Lower leg skin (tissue), 4 donors: ENCODE measurements at regions not wholly inside any gene's neighbourhood (a gene's known extent, or its start where the extent isn't known, plus 50 kb on each side); places are given as distances from the start of the nearest gene placed in this dataset.
"Not testable (repeated sequence)": the region's sequence is repeated elsewhere in the genome, so short reads cannot be mapped to it uniquely, and the experiment has no call there.

Experiments
- DNase-seq, 2 donors: peaks; one replicate each; pipeline ENCODE4 v3.0.0-alpha.2; 2019; ENCODE audit warnings: low spot score in 2 of 2
- H3K4me3 ChIP-seq: fragments of 200-600 bp; sonication (generic); 2 replicates; pipeline ENCODE4 v1.5.1; 2017; ENCODE audit warnings: mild to moderate bottlenecking, low read depth; ENCODE audit not compliant: poor library complexity, severe bottlenecking
- CTCF ChIP-seq, 3 donors: fragments of 450-650 bp; IDR thresholded peaks; one replicate each; pipeline ENCODE4 v1.5.1; 2016; ENCODE audit warnings: antibody characterized with exemption in 3 of 3, mild to moderate bottlenecking in 3 of 3, moderate library complexity in 2 of 3
- POLR2A ChIP-seq, 2 donors: fragments of 450-650 bp; IDR thresholded peaks; one replicate each; pipeline ENCODE4 v1.6.1; 2016 to 2017; ENCODE audit warnings: antibody characterized with exemption in 2 of 2, mild to moderate bottlenecking in 1 of 2, moderate library complexity in 1 of 2
- WGBS, 2 donors: methylation state at CpG; one replicate each; pipeline ENCODE4 v1.1.5; 2018; 5-methylcytosine and 5-hydroxymethylcytosine counted together
- intact Hi-C: fragments of 100-400 bp; cut with DNase I; formaldehyde crosslinking; loops from one replicate; pipeline ENCODE4 v1.15.0; 2023; ENCODE audit warnings: low total_unique reads

- intact Hi-C loops: no loop called here
- H3K4me3 ChIP-seq: no peak overlapping the region
- no peak for TF ChIP-seq POLR2A (IDR thresholded peaks at IDR 0.05)
- no peak for TF ChIP-seq CTCF (IDR thresholded peaks at IDR 0.05)
- DNase-seq: no peak
- 54 to 57% methylated on average over 2 of the region's 2 CpGs for WGBS, 2 donors
These were observed 237.4 kb downstream of the MFSD1 start for GRCh38 chr3:159039286-159039685.

GRCh38 chr3:159045279-159045885 is 243.5 kb downstream of the MFSD1 start:
- intact Hi-C loops: no loop called here
- 45 to 58% methylated on average over 5 of the region's 5 CpGs for WGBS, 2 donors
- no peak for DNase-seq
- no peak for TF ChIP-seq CTCF (IDR thresholded peaks at IDR 0.05)
- TF ChIP-seq POLR2A (IDR thresholded peaks at IDR 0.05): no peak
- H3K4me3 ChIP-seq: no peak overlapping the region

DNA sequence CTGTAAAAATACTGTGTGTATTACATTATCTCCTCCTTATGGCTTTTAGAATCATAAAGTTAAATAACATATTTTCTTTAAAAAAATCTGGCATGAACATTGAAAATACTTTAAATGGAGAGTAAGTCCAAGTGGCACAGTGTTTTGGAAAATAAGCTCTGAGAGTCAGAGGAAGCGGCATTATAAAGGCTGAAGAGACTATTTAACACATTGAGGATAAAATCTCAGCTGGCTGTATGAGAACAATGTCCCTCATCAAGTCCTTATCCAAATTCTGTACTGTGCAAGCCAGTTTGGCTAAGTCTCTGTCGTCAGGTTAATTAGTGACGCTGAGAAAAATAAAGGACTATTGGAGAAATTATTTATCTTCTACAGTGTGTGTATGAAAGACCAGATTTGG is 245.5 kb downstream of the MFSD1 start:
- TF ChIP-seq CTCF (IDR thresholded peaks at IDR 0.05): no peak
- no peak for TF ChIP-seq POLR2A (IDR thresholded peaks at IDR 0.05)
- intact Hi-C loops: no loop called here
- no peak overlapping the region for H3K4me3 ChIP-seq
- WGBS, 2 donors: 66 to 76% methylated on average over 3 of the region's 3 CpGs
- DNase-seq: no peak

- WGBS, 2 donors: 63 to 65% methylated on average over 1 of the region's 1 CpG
- intact Hi-C loops, DNase-seq, H3K4me3 ChIP-seq: not testable (repeated sequence)
These were observed 250.6 kb downstream of the MFSD1 start for GRCh38 chr3:159052494-159052893.

DNA sequence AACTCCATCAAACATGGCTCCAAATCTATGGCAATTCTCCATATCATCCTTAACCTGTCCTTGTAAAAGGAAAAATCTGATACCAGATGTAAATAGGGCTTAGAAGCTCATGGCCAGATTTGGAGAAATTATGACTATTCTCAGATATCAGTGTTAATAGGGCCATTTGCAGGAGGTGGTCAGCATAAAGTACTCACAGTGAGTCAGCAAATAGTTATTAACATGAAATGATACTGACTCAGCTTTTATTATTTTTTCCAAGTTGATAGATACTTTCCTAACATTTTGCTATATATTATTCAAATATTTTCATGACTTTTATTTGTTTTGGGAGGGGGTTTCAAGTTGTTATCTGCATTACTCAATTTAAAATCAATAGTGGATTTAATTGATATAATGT is 255.8 kb downstream of the MFSD1 start:
- DNase-seq: no peak
- TF ChIP-seq CTCF (IDR thresholded peaks at IDR 0.05) (no peak), POLR2A (IDR thresholded peaks at IDR 0.05) (no peak)
- intact Hi-C loops: no loop called here
- no peak overlapping the region for H3K4me3 ChIP-seq

DNA sequence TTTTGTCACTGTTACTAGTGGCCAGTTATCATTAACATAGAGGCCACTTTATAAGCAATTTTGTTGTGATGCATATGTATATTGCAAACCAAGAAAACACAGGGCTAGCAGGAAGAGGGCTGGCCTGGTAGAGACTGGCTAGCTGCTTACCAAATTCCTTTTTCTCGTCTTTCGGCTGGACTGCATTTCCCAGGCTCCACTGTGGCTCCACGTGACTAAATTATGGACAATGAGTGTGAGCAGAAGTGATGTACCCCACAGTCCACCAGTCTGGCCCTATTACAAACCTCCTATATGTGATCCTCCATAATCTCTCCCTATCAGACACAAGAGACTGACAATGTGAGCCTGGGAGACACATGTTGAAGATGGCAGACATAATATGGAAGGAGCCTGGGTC is 257.0 kb downstream of the MFSD1 start:
- TF ChIP-seq POLR2A (IDR thresholded peaks at IDR 0.05) (no peak), CTCF (IDR thresholded peaks at IDR 0.05) (no peak)
- DNase-seq: no peak
- no peak overlapping the region for H3K4me3 ChIP-seq
- 81 to 84% methylated on average over 3 of the region's 3 CpGs for WGBS, 2 donors
- intact Hi-C loops: no loop called here
